ENCODE measurements at regions not wholly inside any gene's neighbourhood (a gene's known extent, or its start where the extent isn't known, plus 50 kb on each side); places are given as distances from the start of the nearest gene placed in this dataset.

GRCh38 chr12:92535961-92536360, 166.8 kb upstream of the PLEKHG7 start:
- no peak for DNase-seq (ENCODE audit: low spot score)

- no peak for DNase-seq (ENCODE audit: low spot score)
These were observed 169.4 kb upstream of the PLEKHG7 start for GRCh38 chr12:92533280-92533890.

- DNase-seq (ENCODE audit: low spot score) = no peak
These were observed 172.1 kb upstream of the PLEKHG7 start for GRCh38 chr12:92530706-92531105.

GRCh38 chr12:92529944-92530343, 172.8 kb upstream of the PLEKHG7 start:
- no peak for DNase-seq (ENCODE audit: low spot score)

- DNase-seq (ENCODE audit: low spot score) = no peak
These were observed 174.2 kb upstream of the PLEKHG7 start for GRCh38 chr12:92528586-92528985.

GRCh38 chr12:92528097-92528496, 174.7 kb upstream of the PLEKHG7 start:
- no peak for DNase-seq (ENCODE audit: low spot score)

- no peak for DNase-seq (ENCODE audit: low spot score)
These were observed 178.3 kb upstream of the PLEKHG7 start for GRCh38 chr12:92524489-92524888.

GRCh38 chr12:92520511-92520910, 182.3 kb upstream of the PLEKHG7 start:
- DNase-seq (ENCODE audit: low spot score) = no peak

- DNase-seq (ENCODE audit: low spot score) = no peak
These were observed 183.5 kb upstream of the PLEKHG7 start for GRCh38 chr12:92519284-92519683.

- DNase-seq (ENCODE audit: low spot score) = no peak
These were observed 184.7 kb upstream of the PLEKHG7 start for GRCh38 chr12:92518071-92518470.

- DNase-seq (ENCODE audit: low spot score) = no peak
These were observed 186.6 kb upstream of the PLEKHG7 start for GRCh38 chr12:92516277-92516600.

- DNase-seq (ENCODE audit: low spot score) = no peak
These were observed 189.5 kb upstream of the PLEKHG7 start for GRCh38 chr12:92513231-92513730.

GRCh38 chr12:92511786-92512185, 191.0 kb upstream of the PLEKHG7 start:
- DNase-seq (ENCODE audit: low spot score) = no peak

- no peak for DNase-seq (ENCODE audit: low spot score)
These were observed 193.5 kb upstream of the PLEKHG7 start for GRCh38 chr12:92509156-92509738.

- DNase-seq (ENCODE audit: low spot score) = no peak
These were observed 195.9 kb upstream of the PLEKHG7 start for GRCh38 chr12:92506891-92507290.

- DNase-seq (ENCODE audit: low spot score) = no peak
These were observed 196.3 kb upstream of the PLEKHG7 start for GRCh38 chr12:92506460-92506859.

GRCh38 chr12:92505254-92506231, 197.2 kb upstream of the PLEKHG7 start:
- peak; percentile 18 for DNase-seq (ENCODE audit: low spot score)

- DNase-seq (ENCODE audit: low spot score) = no peak
These were observed 198.2 kb upstream of the PLEKHG7 start for GRCh38 chr12:92504594-92504981.

- no peak for DNase-seq (ENCODE audit: low spot score)
These were observed 198.7 kb upstream of the PLEKHG7 start for GRCh38 chr12:92503971-92504593.

GRCh38 chr12:92503029-92503931, 199.5 kb upstream of the PLEKHG7 start:
- no peak for DNase-seq (ENCODE audit: low spot score)

- DNase-seq (ENCODE audit: low spot score) = no peak
These were observed 200.3 kb upstream of the PLEKHG7 start for GRCh38 chr12:92502417-92503028.

Data from iPS-NIHi11 (cell line).